AG04450 (cell line): ENCODE measurements at regions not wholly inside any gene's neighbourhood (a gene's known extent, or its start where the extent isn't known, plus 50 kb on each side); places are given as distances from the start of the nearest gene placed in this dataset.

Experiments
- CTCF ChIA-PET: fragments of 300-600, 350-600 bp; formaldehyde crosslinking; extraction: SDS; loops from one replicate; lab custom pipeline; 2022; ENCODE audit warnings: antibody characterized with exemption, inconsistent platforms; lab: Charles Lee
- POLR2A ChIA-PET: fragments of 350-600 bp; formaldehyde crosslinking; extraction: SDS; loops from one replicate; lab custom pipeline; 2021; ENCODE audit warnings: antibody characterized with exemption, inconsistent platforms; lab: Yijun Ruan, JAX
- DNase-seq: peaks from one replicate; pipeline ENCODE4 v3.0.0-alpha.2; 2011; ENCODE audit warnings: low read depth, low spot score
- H3K27ac ChIP-seq: one replicate; pipeline ENCODE4 v1.5.1; 2012; ENCODE audit warnings: low read depth, low read length, control low read depth
- H3K27me3 ChIP-seq: one replicate; pipeline ENCODE4 v1.6.0; 2012; ENCODE audit warnings: low read length; ENCODE audit not compliant: control insufficient read depth, insufficient read depth
- H3K4me3 ChIP-seq: 2 replicates; pipeline ENCODE4 v1.5.1; 2011; ENCODE audit warnings: mild to moderate bottlenecking, low read depth, low read length, control low read depth
- H3K9me3 ChIP-seq: 2 replicates; pipeline ENCODE4 v1.5.1; 2012; ENCODE audit warnings: low read length; ENCODE audit not compliant: control insufficient read depth, insufficient read depth
- CTCF ChIP-seq: IDR thresholded peaks from 2 replicates; pipeline ENCODE4 v1.5.1; 2011; ENCODE audit warnings: low read depth, low read length, control low read depth, inconsistent platforms

GRCh38 chr3:83251490-83251889 is 1490.0 kb upstream of the GBE1 start:
- Histone ChIP-seq H3K9me3 (peaks cover 11% of the 10 kb centered on the region), H3K4me3 (no peak overlapping the region), H3K27me3 (no peaks in the 10 kb centered on the region), H3K27ac (no peak overlapping the region)
- POLR2A ChIA-PET: no interaction called here
- no peak for TF ChIP-seq CTCF
- DNase-seq: no peak
- CTCF ChIA-PET: no interaction called here

- ChIA-PET POLR2A (no interaction called here), CTCF (no interaction called here)
- H3K27me3 ChIP-seq: no peaks in the 10 kb centered on the region
- no peak for DNase-seq
- H3K4me3 ChIP-seq: no peak overlapping the region
- peaks cover 11% of the 10 kb centered on the region for H3K9me3 ChIP-seq
- no peak overlapping the region for H3K27ac ChIP-seq
- TF ChIP-seq CTCF: no peak
Observed at GRCh38 chr3:83250613-83251012, 1489.2 kb upstream of the GBE1 start.

GRCh38 chr3:83248454-83248853 is 1487.0 kb upstream of the GBE1 start:
- no peaks in the 10 kb centered on the region for H3K27me3 ChIP-seq
- no peak overlapping the region for H3K4me3 ChIP-seq
- TF ChIP-seq CTCF: no peak
- ChIA-PET POLR2A (no interaction called here), CTCF (no interaction called here)
- H3K27ac ChIP-seq: no peak overlapping the region
- peaks cover 6% of the 10 kb centered on the region; the same call in 1 of the 2 replicates for H3K9me3 ChIP-seq
- DNase-seq: no peak

GRCh38 chr3:83235180-83235814 is 1473.9 kb upstream of the GBE1 start:
- Histone ChIP-seq H3K4me3 (no peak overlapping the region), H3K9me3 (peaks cover 4% of the 10 kb centered on the region; the same call in 1 of the 2 replicates), H3K27ac (no peak overlapping the region), H3K27me3 (no peaks in the 10 kb centered on the region)
- DNase-seq: no peak
- ChIA-PET CTCF (no interaction called here), POLR2A (no interaction called here)
- no peak for TF ChIP-seq CTCF

GRCh38 chr3:83233715-83234114 is 1472.3 kb upstream of the GBE1 start:
- Histone ChIP-seq H3K27me3 (no peaks in the 10 kb centered on the region), H3K4me3 (no peak overlapping the region), H3K27ac (no peak overlapping the region), H3K9me3 (no peaks in the 10 kb centered on the region)
- CTCF ChIA-PET: no interaction called here
- POLR2A ChIA-PET: no interaction called here
- no peak for TF ChIP-seq CTCF
- no peak for DNase-seq
